GM12878 (cell line): ENCODE measurements at regions not wholly inside any gene's neighbourhood (a gene's known extent, or its start where the extent isn't known, plus 50 kb on each side); places are given as distances from the start of the nearest gene placed in this dataset.

Experiments
- ATAC-seq: fragments of 200-7000 bp; cut with Tn5 transposase; 3 replicates; pipeline ENCODE4 v1.9.1; 2020; ENCODE audit warnings: mild to moderate bottlenecking, moderate library complexity
- BruUV-seq: library from RNA; stranded (reverse); fragments of 400-500 nt; replicated peaks from 2 replicates; lab custom pipeline; 2021; lab: Mats Ljungman, UMichigan
- CTCF ChIA-PET: fragments of 300-600 bp; sonication (Branson Sonifier 250); formaldehyde crosslinking; extraction: SDS; loops from one replicate; lab custom pipeline; 2021; ENCODE audit warnings: inconsistent platforms; lab: Yijun Ruan, JAX
- POLR2A ChIA-PET: fragments of 350-600 bp; formaldehyde crosslinking; extraction: SDS; loops from one replicate; lab custom pipeline; 2021; ENCODE audit warnings: inconsistent platforms; lab: Charles Lee
- RAD21 ChIA-PET: fragments of 300-600 bp; sonication (Branson Sonifier 250); formaldehyde crosslinking; loops from one replicate; lab custom pipeline; 2023; ENCODE audit warnings: antibody characterized with exemption; ENCODE audit not compliant: unreplicated experiment; lab: Charles Lee
- SMC1A ChIA-PET: fragments of 300-600 bp; sonication (Branson Sonifier 250); formaldehyde crosslinking; loops from one replicate; lab custom pipeline; 2023; ENCODE audit not compliant: unreplicated experiment, uncharacterized antibody; lab: Charles Lee
- DNase-seq: peaks from one replicate; pipeline ENCODE4 v3.0.0-alpha.2; 2011; ENCODE audit warnings: low read depth, low spot score
- FAIRE-seq: peaks from 3 replicates; lab custom pipeline; 2011; peaks lifted over from hg19 to GRCh38; lab: Jason Lieb, UNC
- H2AFZ ChIP-seq: 2 replicates; pipeline ENCODE4 v1.6.0; 2011; ENCODE audit warnings: low read depth, low read length, control low read depth; ENCODE audit not compliant: control insufficient read depth
- H3K27ac ChIP-seq: 2 replicates; pipeline ENCODE4 v1.5.1; 2011; ENCODE audit warnings: control low read depth; ENCODE audit not compliant: control insufficient read depth, insufficient read depth
- H3K27me3 ChIP-seq, 2 experiments: replicated peaks in 1 of 2; 2 replicates each; pipeline versions ENCODE4 v1.6.0 to v1.6.1; 2011; ENCODE audit warnings: low read length in 1 of 2; ENCODE audit not compliant: control insufficient read depth in 2 of 2, insufficient read depth in 2 of 2
- H3K36me3 ChIP-seq, 2 experiments: 2 replicates each; pipeline ENCODE4 v1.5.1; 2011; ENCODE audit warnings: low read length in 1 of 2; ENCODE audit not compliant: control insufficient read depth in 2 of 2, insufficient read depth in 2 of 2
- H3K4me1 ChIP-seq: 2 replicates; pipeline ENCODE4 v1.6.1; 2011; ENCODE audit warnings: mild to moderate bottlenecking, low read length, moderate library complexity, mixed read lengths; ENCODE audit not compliant: control insufficient read depth, insufficient read depth
- H3K4me2 ChIP-seq: 2 replicates; pipeline ENCODE4 v1.6.0; 2011; ENCODE audit warnings: control low read depth; ENCODE audit not compliant: control insufficient read depth, insufficient read depth
- H3K4me3 ChIP-seq: fragments of 200-600 bp; sonication (generic); 2 replicates; pipeline ENCODE4 v1.5.1; 2016
- H3K79me2 ChIP-seq: 2 replicates; pipeline ENCODE4 v1.6.0; 2011; ENCODE audit warnings: low read length; ENCODE audit not compliant: control insufficient read depth, insufficient read depth
- H3K9ac ChIP-seq: 2 replicates; pipeline ENCODE4 v1.8.0; 2011; ENCODE audit warnings: low read length, control low read depth, mixed read lengths; ENCODE audit not compliant: control insufficient read depth, insufficient read depth
- H3K9me3 ChIP-seq: replicated peaks from 3 replicates; pipeline ENCODE4 v1.5.1; 2011; ENCODE audit warnings: mild to moderate bottlenecking, low read length; ENCODE audit not compliant: control insufficient read depth, insufficient read depth
- H4K20me1 ChIP-seq: 2 replicates; pipeline ENCODE4 v1.6.0; 2011; ENCODE audit not compliant: control insufficient read depth, insufficient read depth
- CBX3 ChIP-seq: fragments of 200-600 bp; sonication (generic); IDR thresholded peaks from 2 replicates; pipeline ENCODE4 v1.6.1; 2016; ENCODE audit warnings: low read depth, borderline replicate concordance
- CHD4 ChIP-seq: fragments of 200-600 bp; sonication (generic); IDR thresholded peaks from 2 replicates; pipeline ENCODE4 v1.6.1; 2016; ENCODE audit warnings: mild to moderate bottlenecking
- E4F1 ChIP-seq: fragments of 450-650 bp; IDR thresholded peaks from 2 replicates; pipeline ENCODE4 v1.6.1; 2018; ENCODE audit warnings: borderline replicate concordance, mild to moderate bottlenecking; ENCODE audit not compliant: partially characterized antibody
- HCFC1 ChIP-seq: fragments of 150-350 bp; IDR thresholded peaks from 2 replicates; pipeline ENCODE4 v1.6.1; 2014; ENCODE audit warnings: low read length
- HDGF ChIP-seq: fragments of 450-650 bp; IDR thresholded peaks from 2 replicates; pipeline ENCODE4 v1.6.1; 2016; ENCODE audit warnings: antibody characterized with exemption
- KLF5 ChIP-seq: fragments of 450-650 bp; IDR thresholded peaks from 2 replicates; pipeline ENCODE4 v1.6.1; 2014; ENCODE audit warnings: mild to moderate bottlenecking; ENCODE audit not compliant: partially characterized antibody
- ZZZ3 ChIP-seq: IDR thresholded peaks from 2 replicates; pipeline ENCODE4 v1.6.1; 2011; ENCODE audit warnings: low read depth; ENCODE audit not compliant: control insufficient read depth, insufficient read length
- WGBS: methylation state at CpG from one replicate; pipeline ENCODE4 v1.1.6; 2016; ENCODE audit warnings: low lambda C conversion rate; ENCODE audit not compliant: insufficient replicate concordance, insufficient coverage; ENCODE audit errors: missing lambda C conversion rate; 5-methylcytosine and 5-hydroxymethylcytosine counted together
- in situ Hi-C: fragments of 300-500 bp; cut with MboI; formaldehyde crosslinking; loops from 9 replicates; pipeline ENCODE4 v1.14.3; 2018; ENCODE audit warnings: mixed read lengths
- intact Hi-C: fragments of 100-400 bp; cut with micrococcal nuclease; formaldehyde crosslinking; loops from one replicate; pipeline ENCODE4 v1.14.2; 2022; ENCODE audit not compliant: unreplicated experiment

- FAIRE-seq = no peak
Measured at GRCh38 chr7:69539531-69539930, 58.7 kb upstream of the AUTS2 start.

More at GRCh38 chr7:69539531-69539930, 58.7 kb upstream of the AUTS2 start:
- no peaks in the 10 kb centered on the region for H3K4me1 ChIP-seq
- H3K27ac ChIP-seq = no peak overlapping the region
- intact Hi-C loops (no loop called here), in situ Hi-C loops (no loop called here)
- 49% methylated on average over 4 of the region's 4 CpGs for WGBS
- ChIA-PET CTCF (no interaction called here), RAD21 (no interaction called here), POLR2A (no interaction called here), SMC1A (no interaction called here)
- H4K20me1 ChIP-seq = no peaks in the 10 kb centered on the region
- H3K9me3 ChIP-seq = no peaks in the 10 kb centered on the region; the same call in 2 of the 3 replicates
- H3K9ac ChIP-seq = no peak overlapping the region
- H3K36me3 ChIP-seq = no peaks in the 10 kb centered on the region
- no TSS peak for BruUV-seq
- H3K79me2 ChIP-seq = no peaks in the 10 kb centered on the region
- DNase-seq = no peak
- H2AFZ ChIP-seq = no peak overlapping the region
- no peaks in the 10 kb centered on the region; a peak in 1 of 4 replicates for H3K27me3 ChIP-seq
- TF ChIP-seq ZZZ3 (no peak), HDGF (no peak), CBX3 (no peak), KLF5 (no peak), HCFC1 (no peak), CHD4 (no peak), E4F1 (no peak)
- H3K4me2 ChIP-seq = no peak overlapping the region
- no peak for ATAC-seq
- no peak overlapping the region for H3K4me3 ChIP-seq
